ENCODE measurements at regions not wholly inside any gene's neighbourhood (a gene's known extent, or its start where the extent isn't known, plus 50 kb on each side); places are given as distances from the start of the nearest gene placed in this dataset.
A peak's percentile ranks its signal among the peaks of the same experiment; 100 is the strongest.
"Not testable (repeated sequence)": the region's sequence is repeated elsewhere in the genome, so short reads cannot be mapped to it uniquely, and the experiment has no call there.

- DNase-seq (ENCODE audit: low read depth, low spot score) = no peak
Measured at GRCh38 chr6:96743496-96743895, 93.8 kb downstream of the GPR63 start.

- no peak for DNase-seq (ENCODE audit: low read depth, low spot score)
Measured at GRCh38 chr6:96742702-96743101, 94.6 kb downstream of the GPR63 start.

GRCh38 chr6:96735332-96735731, 101.9 kb downstream of the GPR63 start:
- DNase-seq (ENCODE audit: low read depth, low spot score) = no peak

GRCh38 chr6:96727144-96727543, 110.1 kb downstream of the GPR63 start:
- no peak for DNase-seq (ENCODE audit: low read depth, low spot score)

- no peak for DNase-seq (ENCODE audit: low read depth, low spot score)
Measured at GRCh38 chr6:96725296-96725695, 112.0 kb downstream of the GPR63 start.

GRCh38 chr6:96724641-96725040, 112.6 kb downstream of the GPR63 start:
- no peak for DNase-seq (ENCODE audit: low read depth, low spot score)

GRCh38 chr6:96723362-96723761, 113.9 kb downstream of the GPR63 start:
- no peak for DNase-seq (ENCODE audit: low read depth, low spot score)

GRCh38 chr6:96721227-96721626, 116.0 kb downstream of the GPR63 start:
- DNase-seq (ENCODE audit: low read depth, low spot score) = no peak

GRCh38 chr6:96716221-96716620, 121.1 kb downstream of the GPR63 start:
- no peak for DNase-seq (ENCODE audit: low read depth, low spot score)

GRCh38 chr6:96715608-96716007, 121.7 kb downstream of the GPR63 start:
- DNase-seq (ENCODE audit: low read depth, low spot score) = no peak

GRCh38 chr6:96704713-96705112, 132.6 kb downstream of the GPR63 start:
- DNase-seq (ENCODE audit: low read depth, low spot score) = no peak

GRCh38 chr6:96702626-96703025, 134.7 kb downstream of the GPR63 start:
- DNase-seq (ENCODE audit: low read depth, low spot score) = no peak

GRCh38 chr6:96700915-96701314, 136.4 kb downstream of the GPR63 start:
- DNase-seq (ENCODE audit: low read depth, low spot score) = no peak

GRCh38 chr6:96694429-96694828, 131.5 kb downstream of the FHL5 start:
- DNase-seq (ENCODE audit: low read depth, low spot score) = not testable (repeated sequence)

GRCh38 chr6:96687121-96687520, 124.2 kb downstream of the FHL5 start:
- no peak for DNase-seq (ENCODE audit: low read depth, low spot score)

GRCh38 chr6:96685702-96686101, 122.8 kb downstream of the FHL5 start:
- DNase-seq (ENCODE audit: low read depth, low spot score) = no peak

- DNase-seq (ENCODE audit: low read depth, low spot score) = no peak
Measured at GRCh38 chr6:96683819-96684528, 121.0 kb downstream of the FHL5 start.

GRCh38 chr6:96682017-96682416, 119.1 kb downstream of the FHL5 start:
- DNase-seq (ENCODE audit: low read depth, low spot score) = no peak

- peak; percentile 7 for DNase-seq (ENCODE audit: low read depth, low spot score)
Measured at GRCh38 chr6:96675597-96675996, 112.7 kb downstream of the FHL5 start.
